HG02759 (cell line): ENCODE measurements at regions not wholly inside any gene's neighbourhood (a gene's known extent, or its start where the extent isn't known, plus 50 kb on each side); places are given as distances from the start of the nearest gene placed in this dataset.

Source experiments
- ATAC-seq: cut with Tn5 transposase; IDR thresholded peaks from one replicate; pipeline ENCODE4 v1.9.1; 2021; ENCODE audit warnings: mild to moderate bottlenecking, moderate library complexity; ENCODE audit not compliant: unreplicated experiment

GRCh38 chr12:29086325-29087271 lies 62.5 kb upstream of the FAR2 start:
- ATAC-seq = peak; percentile 42

GRCh38 chr12:29088611-29089219 lies 60.4 kb upstream of the FAR2 start:
- no peak for ATAC-seq
